ENCODE measurements at regions not wholly inside any gene's neighbourhood (a gene's known extent, or its start where the extent isn't known, plus 50 kb on each side); places are given as distances from the start of the nearest gene placed in this dataset.

- H3K9me3 ChIP-seq, result no peaks in the 10 kb centered on the region
- no peak for TF ChIP-seq EP300 (IDR thresholded peaks at IDR 0.05)
- no peak for TF ChIP-seq CTCF (IDR thresholded peaks at IDR 0.05)
- TF ChIP-seq POLR2A (IDR thresholded peaks at IDR 0.05), result no peak
- no peak for TF ChIP-seq POLR2AphosphoS5 (IDR thresholded peaks at IDR 0.05)
- ATAC-seq, result no peak
- H3K4me1 ChIP-seq, result no peaks in the 10 kb centered on the region
- no peaks in the 10 kb centered on the region for H3K36me3 ChIP-seq
- H3K27ac ChIP-seq, result no peak overlapping the region
- no peak overlapping the region for H3K4me3 ChIP-seq
- no peaks in the 10 kb centered on the region for H3K27me3 ChIP-seq
These were observed 200.3 kb upstream of the PTCHD4 start for GRCh38 chr6:48311301-48311700.

- Histone ChIP-seq H3K27ac (no peak overlapping the region), H3K4me3 (no peak overlapping the region), H3K9me3 (no peaks in the 10 kb centered on the region), H3K27me3 (no peaks in the 10 kb centered on the region), H3K4me1 (no peaks in the 10 kb centered on the region), H3K36me3 (no peaks in the 10 kb centered on the region)
- ATAC-seq, result no peak
- no peak for TF ChIP-seq CTCF (IDR thresholded peaks at IDR 0.05)
- TF ChIP-seq POLR2AphosphoS5 (IDR thresholded peaks at IDR 0.05), result no peak
- TF ChIP-seq EP300 (IDR thresholded peaks at IDR 0.05), result no peak
- TF ChIP-seq POLR2A (IDR thresholded peaks at IDR 0.05), result no peak
- WGBS, 2 donors (ENCODE audit: low coverage in 1 of 2), result 67 to 73% methylated on average over 2 of the region's 2 CpGs
These were observed 196.6 kb upstream of the PTCHD4 start for GRCh38 chr6:48307573-48307972.

- Histone ChIP-seq H3K4me3 (no peak overlapping the region), H3K4me1 (no peaks in the 10 kb centered on the region), H3K27ac (no peak overlapping the region), H3K27me3 (no peaks in the 10 kb centered on the region), H3K36me3 (no peaks in the 10 kb centered on the region), H3K9me3 (peaks cover 0 to 16% (median 0%) of the 10 kb centered on the region in 3 donors)
- no peak for ATAC-seq
- WGBS, 2 donors (ENCODE audit: low coverage in 1 of 2), result 64 to 88% methylated on average over 4 of the region's 4 CpGs
- TF ChIP-seq CTCF (IDR thresholded peaks at IDR 0.05) (no peak), POLR2AphosphoS5 (IDR thresholded peaks at IDR 0.05) (no peak), POLR2A (IDR thresholded peaks at IDR 0.05) (no peak), EP300 (IDR thresholded peaks at IDR 0.05) (no peak)
These were observed 179.6 kb upstream of the PTCHD4 start for GRCh38 chr6:48290595-48290994.

GRCh38 chr6:48289841-48290240 lies 178.8 kb upstream of the PTCHD4 start:
- no peak overlapping the region for H3K27ac ChIP-seq
- TF ChIP-seq EP300 (IDR thresholded peaks at IDR 0.05) (no peak), CTCF (IDR thresholded peaks at IDR 0.05) (no peak), POLR2A (IDR thresholded peaks at IDR 0.05) (no peak), POLR2AphosphoS5 (IDR thresholded peaks at IDR 0.05) (no peak)
- 88 to 93% methylated on average over 4 to 5 of the region's 5 CpGs for WGBS, 2 donors (ENCODE audit: low coverage in 1 of 2)
- H3K27me3 ChIP-seq, result no peaks in the 10 kb centered on the region
- ATAC-seq, result no peak
- no peaks in the 10 kb centered on the region for H3K4me1 ChIP-seq
- H3K4me3 ChIP-seq, result no peak overlapping the region
- no peaks in the 10 kb centered on the region for H3K36me3 ChIP-seq
- H3K9me3 ChIP-seq, result peaks cover 0 to 16% (median 0%) of the 10 kb centered on the region in 3 donors

- WGBS, 2 donors (ENCODE audit: low coverage in 1 of 2), result 36 to 71% methylated on average over 1 of the region's 1 CpG
- Histone ChIP-seq H3K4me1 (no peaks in the 10 kb centered on the region), H3K36me3 (no peaks in the 10 kb centered on the region), H3K4me3 (no peak overlapping the region), H3K9me3 (peaks cover 0 to 2% (median 0%) of the 10 kb centered on the region in 3 donors), H3K27me3 (no peaks in the 10 kb centered on the region), H3K27ac (no peak overlapping the region)
- TF ChIP-seq EP300 (IDR thresholded peaks at IDR 0.05), result no peak
- no peak for TF ChIP-seq CTCF (IDR thresholded peaks at IDR 0.05)
- no peak for TF ChIP-seq POLR2AphosphoS5 (IDR thresholded peaks at IDR 0.05)
- TF ChIP-seq POLR2A (IDR thresholded peaks at IDR 0.05), result no peak
- no peak for ATAC-seq
These were observed 170.2 kb upstream of the PTCHD4 start for GRCh38 chr6:48281217-48281616.

Measured in gastroesophageal sphincter (tissue), 4 donors.